Cardiac muscle cell (in vitro differentiated cells and primary cell): ENCODE measurements at regions not wholly inside any gene's neighbourhood (a gene's known extent, or its start where the extent isn't known, plus 50 kb on each side); places are given as distances from the start of the nearest gene placed in this dataset.

Experiments used
- DNase-seq, 2 donors: peaks; one replicate each; pipeline versions ENCODE4 v3.0.0 to v3.0.0-alpha.2; 2010 to 2017; ENCODE audit warnings: low read depth in 1 of 2, low spot score in 1 of 2
- H3K27ac ChIP-seq: fragments of 200-600 bp; sonication (generic); 2 replicates; pipeline ENCODE4 v1.5.1; 2016
- H3K27me3 ChIP-seq: fragments of 200-600 bp; sonication (generic); 2 replicates; pipeline ENCODE4 v1.6.0; 2016; ENCODE audit warnings: control low read depth
- H3K36me3 ChIP-seq: fragments of 200-600 bp; sonication (generic); 2 replicates; pipeline ENCODE4 v1.5.1; 2016; ENCODE audit warnings: control low read depth
- H3K4me1 ChIP-seq: fragments of 200-600 bp; sonication (generic); 2 replicates; pipeline ENCODE4 v1.8.1; 2017; ENCODE audit warnings: low read depth, mild to moderate bottlenecking, mixed run types
- H3K4me3 ChIP-seq: fragments of 200-600 bp; sonication (generic); 2 replicates; pipeline ENCODE4 v1.5.1; 2016; ENCODE audit warnings: mild to moderate bottlenecking
- H3K9me3 ChIP-seq: fragments of 200-600 bp; sonication (generic); 2 replicates; pipeline ENCODE4 v1.5.1; 2017; ENCODE audit warnings: low read depth, mild to moderate bottlenecking, control low read depth
- TF ChIP-seq, protein P1 (sequence below): IDR thresholded peaks from 2 replicates; pipeline ENCODE4 v1.5.1; 2012; ENCODE audit warnings: low read depth, mild to moderate bottlenecking, low read length

DNA sequence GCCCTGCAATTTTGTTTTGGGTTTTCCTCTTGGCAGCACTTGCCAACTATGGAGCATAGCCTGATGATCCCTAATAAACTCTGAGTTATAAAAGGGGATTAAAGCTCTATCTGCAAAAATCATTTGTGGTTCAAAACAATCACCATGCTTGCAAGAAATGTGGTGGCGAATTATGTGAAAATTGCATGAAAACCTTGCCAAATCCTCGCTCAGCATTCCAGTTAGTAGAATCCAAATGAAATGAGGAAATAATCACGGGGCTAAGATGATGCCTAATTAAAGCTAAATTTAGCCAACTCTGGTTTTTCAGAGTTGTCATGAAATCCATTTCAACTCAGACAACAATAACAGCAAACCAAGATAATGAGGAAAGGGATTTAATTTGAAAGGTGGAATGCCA lies 73.0 kb upstream of the PROK2 start:
- Histone ChIP-seq H3K4me3 (no peak overlapping the region), H3K27ac (no peak overlapping the region), H3K9me3 (no peaks in the 10 kb centered on the region), H3K27me3 (peaks cover 3% of the 10 kb centered on the region), H3K36me3 (no peaks in the 10 kb centered on the region), H3K4me1 (no peaks in the 10 kb centered on the region)
- TF ChIP-seq, protein P1, sequence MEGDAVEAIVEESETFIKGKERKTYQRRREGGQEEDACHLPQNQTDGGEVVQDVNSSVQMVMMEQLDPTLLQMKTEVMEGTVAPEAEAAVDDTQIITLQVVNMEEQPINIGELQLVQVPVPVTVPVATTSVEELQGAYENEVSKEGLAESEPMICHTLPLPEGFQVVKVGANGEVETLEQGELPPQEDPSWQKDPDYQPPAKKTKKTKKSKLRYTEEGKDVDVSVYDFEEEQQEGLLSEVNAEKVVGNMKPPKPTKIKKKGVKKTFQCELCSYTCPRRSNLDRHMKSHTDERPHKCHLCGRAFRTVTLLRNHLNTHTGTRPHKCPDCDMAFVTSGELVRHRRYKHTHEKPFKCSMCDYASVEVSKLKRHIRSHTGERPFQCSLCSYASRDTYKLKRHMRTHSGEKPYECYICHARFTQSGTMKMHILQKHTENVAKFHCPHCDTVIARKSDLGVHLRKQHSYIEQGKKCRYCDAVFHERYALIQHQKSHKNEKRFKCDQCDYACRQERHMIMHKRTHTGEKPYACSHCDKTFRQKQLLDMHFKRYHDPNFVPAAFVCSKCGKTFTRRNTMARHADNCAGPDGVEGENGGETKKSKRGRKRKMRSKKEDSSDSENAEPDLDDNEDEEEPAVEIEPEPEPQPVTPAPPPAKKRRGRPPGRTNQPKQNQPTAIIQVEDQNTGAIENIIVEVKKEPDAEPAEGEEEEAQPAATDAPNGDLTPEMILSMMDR = no peak
- DNase-seq = peak in 1 of 2 donors; percentile 9

DNA sequence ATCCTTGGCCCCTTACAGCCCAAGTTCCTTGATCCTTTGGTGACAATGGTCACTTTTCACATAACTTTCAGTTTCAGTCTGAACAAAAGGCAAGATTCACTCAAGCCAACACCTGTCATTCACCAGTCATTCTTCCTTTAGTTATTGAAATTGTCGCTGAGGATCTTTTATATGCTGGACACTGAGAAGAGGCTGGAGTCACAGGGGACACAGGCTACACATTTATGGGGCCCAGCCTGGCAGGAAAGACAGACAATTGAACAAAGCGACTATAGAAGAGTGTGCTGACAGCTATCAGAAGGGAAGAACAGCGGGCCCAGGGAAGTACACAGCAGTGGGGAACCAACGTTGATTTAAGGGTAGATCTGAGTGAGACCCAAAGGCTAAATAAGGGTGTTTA lies 69.8 kb upstream of the PROK2 start:
- Histone ChIP-seq H3K4me3 (no peak overlapping the region), H3K27ac (no peak overlapping the region), H3K9me3 (no peaks in the 10 kb centered on the region), H3K27me3 (peaks cover 3% of the 10 kb centered on the region), H3K36me3 (no peaks in the 10 kb centered on the region), H3K4me1 (no peaks in the 10 kb centered on the region)
- TF ChIP-seq, protein P1 = no peak
- no peak for DNase-seq

DNA sequence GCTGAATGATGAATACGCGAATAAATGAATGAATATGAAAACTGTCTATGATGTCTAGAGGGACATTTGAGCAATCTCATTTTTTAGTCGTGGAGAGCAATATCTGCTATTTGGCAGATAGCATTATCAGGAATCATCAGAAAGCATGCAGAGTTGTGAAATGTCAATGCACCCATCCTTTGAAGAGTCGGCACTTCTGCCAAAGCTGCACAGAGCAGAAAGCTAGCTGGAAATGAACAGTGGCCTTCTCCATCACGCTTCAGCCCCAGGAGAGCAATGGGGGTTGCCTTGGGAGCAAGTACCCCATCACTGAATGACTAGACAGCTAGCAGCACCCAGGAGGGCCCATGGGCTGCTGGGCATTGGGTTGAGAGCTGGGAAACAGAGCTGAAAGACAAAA lies 69.1 kb upstream of the PROK2 start:
- DNase-seq = no peak
- H3K4me1 ChIP-seq = no peaks in the 10 kb centered on the region
- no peaks in the 10 kb centered on the region for H3K9me3 ChIP-seq
- H3K27me3 ChIP-seq = peaks cover 3% of the 10 kb centered on the region
- TF ChIP-seq, protein P1 = no peak
- H3K4me3 ChIP-seq = no peak overlapping the region
- H3K36me3 ChIP-seq = no peaks in the 10 kb centered on the region
- H3K27ac ChIP-seq = no peak overlapping the region

DNA sequence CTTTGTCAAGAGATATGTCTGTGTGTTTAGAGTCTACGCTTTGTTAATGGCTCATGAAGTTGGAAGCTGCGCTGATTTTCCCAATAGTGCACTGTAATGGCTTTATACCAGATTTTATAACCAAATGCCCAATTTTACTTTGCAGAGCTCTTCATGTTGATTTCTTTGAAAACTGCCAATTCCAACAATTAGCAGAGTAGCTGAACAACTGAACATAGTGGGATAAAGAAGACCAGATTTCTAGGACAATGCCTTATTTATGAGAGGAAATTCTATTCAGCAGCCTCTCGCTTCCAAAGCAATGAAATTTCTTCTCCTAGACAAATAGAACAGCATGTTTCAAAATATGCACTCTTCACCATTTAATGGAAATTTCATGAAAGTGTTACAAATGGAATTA lies 66.9 kb upstream of the PROK2 start:
- H3K4me1 ChIP-seq = no peaks in the 10 kb centered on the region
- TF ChIP-seq, protein P1 = no peak
- H3K9me3 ChIP-seq = no peaks in the 10 kb centered on the region
- peaks cover 3% of the 10 kb centered on the region for H3K27me3 ChIP-seq
- H3K36me3 ChIP-seq = no peaks in the 10 kb centered on the region
- no peak overlapping the region for H3K27ac ChIP-seq
- no peak overlapping the region for H3K4me3 ChIP-seq
- DNase-seq = no peak

DNA sequence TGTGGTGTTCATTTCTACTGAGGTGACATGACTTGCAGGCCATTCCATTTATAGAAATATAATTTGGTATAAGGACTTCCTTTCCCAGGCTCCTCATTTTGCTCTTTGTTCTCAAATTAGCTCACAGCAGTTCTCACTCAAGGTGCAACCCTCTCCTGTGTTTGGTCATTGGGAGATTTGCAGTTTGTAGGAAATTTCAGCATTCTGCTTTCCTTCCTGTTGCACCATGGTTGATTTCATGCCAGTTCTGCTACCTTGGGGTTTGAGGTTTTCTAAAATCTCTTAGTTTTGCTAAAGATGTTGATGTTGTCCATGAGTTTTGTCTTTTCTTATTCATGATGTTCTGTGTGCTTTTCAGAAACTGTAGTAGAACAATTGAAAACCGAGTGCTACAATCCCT lies 65.7 kb upstream of the PROK2 start:
- no peak for DNase-seq
- Histone ChIP-seq H3K9me3 (no peaks in the 10 kb centered on the region), H3K27ac (no peak overlapping the region), H3K27me3 (peaks cover 3% of the 10 kb centered on the region), H3K36me3 (no peaks in the 10 kb centered on the region), H3K4me1 (no peaks in the 10 kb centered on the region), H3K4me3 (no peak overlapping the region)
- TF ChIP-seq, protein P1 = no peak

DNA sequence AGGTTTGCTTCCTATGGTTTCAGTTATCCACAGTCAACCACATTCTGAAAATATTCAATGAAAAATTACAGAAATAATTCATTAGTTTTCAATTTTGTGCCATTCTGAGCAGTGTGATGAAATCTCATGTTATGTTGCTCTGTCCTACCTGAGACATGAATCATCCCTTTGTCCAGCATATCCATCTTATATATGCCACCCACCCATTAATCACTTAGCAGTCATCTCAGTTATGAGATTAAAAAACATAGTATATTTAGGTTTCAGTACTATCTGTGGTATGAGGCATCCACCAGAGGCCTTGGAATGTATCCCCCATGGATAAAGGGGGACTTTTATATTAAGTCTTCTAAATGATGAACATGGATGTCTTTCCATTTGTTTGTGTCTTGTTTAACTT lies 64.7 kb upstream of the PROK2 start:
- H3K4me3 ChIP-seq = no peak overlapping the region
- H3K36me3 ChIP-seq = no peaks in the 10 kb centered on the region
- H3K27me3 ChIP-seq = peaks cover 5% of the 10 kb centered on the region
- no peak for DNase-seq
- H3K9me3 ChIP-seq = no peaks in the 10 kb centered on the region
- TF ChIP-seq, protein P1 = no peak
- no peak overlapping the region for H3K27ac ChIP-seq
- H3K4me1 ChIP-seq = no peaks in the 10 kb centered on the region
